MG63 (cell line): ENCODE measurements at regions not wholly inside any gene's neighbourhood (a gene's known extent, or its start where the extent isn't known, plus 50 kb on each side); places are given as distances from the start of the nearest gene placed in this dataset.
"Not testable (repeated sequence)": the region's sequence is repeated elsewhere in the genome, so short reads cannot be mapped to it uniquely, and the experiment has no call there.

Experiments
- DNase-seq: peaks from one replicate; pipeline ENCODE4 v3.0.0-alpha.2; 2020
- H3K27me3 ChIP-seq: fragments of 250-450 bp; sonication (Bioruptor Pico); 2 replicates; pipeline ENCODE4 v1.5.1; 2020; ENCODE audit warnings: mild to moderate bottlenecking, moderate library complexity
- H3K36me3 ChIP-seq: fragments of 250-450 bp; sonication (Bioruptor Pico); 2 replicates; pipeline ENCODE4 v1.5.1; 2020; ENCODE audit warnings: mild to moderate bottlenecking, moderate library complexity
- H3K4me3 ChIP-seq: fragments of 250-450 bp; sonication (Bioruptor Pico); 2 replicates; pipeline ENCODE4 v1.5.1; 2020; ENCODE audit warnings: mild to moderate bottlenecking, moderate library complexity
- H3K9me3 ChIP-seq: fragments of 250-450 bp; sonication (Bioruptor Pico); 2 replicates; pipeline ENCODE4 v1.5.1; 2020; ENCODE audit warnings: mild to moderate bottlenecking, moderate library complexity

DNA sequence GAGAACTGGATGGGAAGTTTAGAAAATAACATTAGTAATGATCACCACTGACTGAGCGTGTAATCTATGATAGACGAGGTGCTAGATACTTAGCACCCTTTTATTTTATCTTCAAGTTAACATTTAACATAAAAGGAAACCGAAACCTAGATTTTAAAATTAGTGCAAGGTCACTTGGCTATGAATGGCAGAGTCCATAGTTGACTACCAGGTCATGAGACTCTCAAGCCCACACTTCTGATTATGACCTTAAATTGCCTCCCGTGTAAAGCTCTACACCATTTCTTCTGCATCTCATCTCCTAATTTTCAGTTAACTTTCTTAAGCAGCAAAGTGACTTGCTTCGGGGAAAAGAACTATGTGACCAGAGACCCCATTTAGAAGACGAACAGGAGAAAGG, 266.5 kb upstream of the NBPF12 start:
- DNase-seq, H3K4me3 ChIP-seq, H3K9me3 ChIP-seq, H3K36me3 ChIP-seq, H3K27me3 ChIP-seq: not testable (repeated sequence)

DNA sequence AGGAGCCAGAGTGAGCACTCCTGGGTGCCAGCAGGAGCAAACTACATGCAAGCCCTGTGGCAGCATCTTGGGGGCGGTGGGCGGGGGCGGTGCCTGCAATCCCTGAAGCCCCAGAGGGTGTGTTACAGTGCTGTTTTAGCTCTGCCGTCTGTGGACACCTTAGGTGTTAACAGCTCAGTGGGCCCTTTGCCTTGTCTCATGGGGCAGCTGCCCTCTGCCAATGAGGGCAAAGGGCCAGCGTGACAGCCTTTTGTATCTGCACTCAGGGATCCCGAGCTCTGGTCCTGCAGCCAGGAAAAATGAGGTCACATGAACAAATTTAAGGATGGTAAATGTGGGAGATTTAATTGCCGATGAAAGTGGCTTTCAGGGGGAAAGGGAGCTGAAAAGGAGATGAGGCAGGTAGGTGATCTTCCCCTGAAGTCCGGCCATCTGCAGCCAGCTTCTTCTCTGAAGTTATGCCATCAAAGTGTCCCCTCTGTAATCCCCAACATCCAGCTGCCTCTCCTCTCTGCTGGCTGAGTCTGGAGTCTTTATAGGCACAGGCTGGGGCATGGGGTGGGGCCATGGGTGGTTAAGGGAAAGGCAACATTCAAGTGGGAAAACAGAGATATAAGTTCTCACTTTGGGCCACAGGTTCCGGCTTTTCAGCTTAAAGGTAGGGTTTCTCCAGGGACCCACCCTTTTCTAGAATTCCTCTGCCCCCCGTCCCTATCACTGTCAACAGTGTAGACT, 267.1 kb upstream of the NBPF12 start:
- H3K9me3 ChIP-seq, H3K36me3 ChIP-seq, DNase-seq, H3K4me3 ChIP-seq, H3K27me3 ChIP-seq: not testable (repeated sequence)

- H3K36me3 ChIP-seq, DNase-seq, H3K27me3 ChIP-seq, H3K4me3 ChIP-seq, H3K9me3 ChIP-seq: not testable (repeated sequence)
Observed at GRCh38 chr1:146666275-146666674, 271.8 kb upstream of the NBPF12 start.

DNA sequence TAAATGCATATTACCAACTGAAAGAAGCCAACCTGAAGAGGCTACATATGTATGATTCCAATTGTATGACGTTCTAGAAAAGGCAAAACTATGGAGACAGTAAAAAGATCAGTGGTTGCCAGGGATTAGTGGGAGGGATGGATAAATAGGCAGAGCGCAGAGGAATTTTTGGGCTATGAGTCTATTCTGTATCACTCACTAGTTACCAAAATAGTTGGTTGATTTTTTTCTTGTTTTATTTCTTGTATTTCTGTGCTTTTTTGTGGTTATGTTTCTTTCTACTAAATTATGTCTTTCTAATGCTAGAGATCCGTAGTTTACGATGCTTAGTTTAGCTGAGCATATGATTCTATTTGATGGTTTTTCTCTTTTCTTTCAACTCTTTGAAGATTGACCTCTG, 277.9 kb upstream of the NBPF12 start:
- H3K9me3 ChIP-seq, DNase-seq: not testable (repeated sequence)

DNA sequence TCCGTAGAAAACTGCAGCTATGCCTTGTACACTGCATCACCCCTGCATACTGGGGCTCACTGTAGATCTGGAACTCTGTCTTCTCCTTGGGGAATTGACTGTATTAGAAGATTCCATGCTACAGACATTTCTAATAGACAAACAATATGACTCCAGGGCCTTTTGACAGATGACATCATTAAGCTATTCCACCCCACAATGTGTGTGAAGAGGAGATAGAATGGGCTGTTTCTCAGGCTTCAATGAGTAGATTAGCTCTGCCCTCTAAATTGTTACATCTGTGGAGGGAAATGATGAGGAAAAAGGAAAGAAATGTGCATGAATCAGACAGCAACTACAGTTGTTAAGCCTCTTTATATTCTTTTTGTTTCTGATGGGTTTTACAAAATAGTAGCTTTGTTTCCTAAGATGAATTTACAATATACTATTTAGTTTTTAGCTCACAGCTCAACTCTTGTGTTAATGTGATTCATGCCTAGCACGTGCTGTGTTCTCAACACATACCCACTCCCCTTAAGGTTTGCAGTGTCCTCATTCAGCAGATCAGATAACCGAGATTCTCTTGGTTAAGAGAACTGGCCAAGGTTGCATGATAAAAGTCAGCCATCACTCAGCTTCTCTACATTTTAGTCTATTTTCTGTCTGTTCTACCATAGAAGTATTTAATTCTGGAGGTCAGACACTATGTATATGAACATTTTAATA, 281.6 kb upstream of the NBPF12 start:
- not testable (repeated sequence) for H3K4me3 ChIP-seq, H3K9me3 ChIP-seq, DNase-seq, H3K27me3 ChIP-seq, H3K36me3 ChIP-seq

More for the DNA sequence above, 277.9 kb upstream of the NBPF12 start:
- H3K4me3 ChIP-seq, H3K27me3 ChIP-seq, H3K36me3 ChIP-seq: not testable (repeated sequence)

DNA sequence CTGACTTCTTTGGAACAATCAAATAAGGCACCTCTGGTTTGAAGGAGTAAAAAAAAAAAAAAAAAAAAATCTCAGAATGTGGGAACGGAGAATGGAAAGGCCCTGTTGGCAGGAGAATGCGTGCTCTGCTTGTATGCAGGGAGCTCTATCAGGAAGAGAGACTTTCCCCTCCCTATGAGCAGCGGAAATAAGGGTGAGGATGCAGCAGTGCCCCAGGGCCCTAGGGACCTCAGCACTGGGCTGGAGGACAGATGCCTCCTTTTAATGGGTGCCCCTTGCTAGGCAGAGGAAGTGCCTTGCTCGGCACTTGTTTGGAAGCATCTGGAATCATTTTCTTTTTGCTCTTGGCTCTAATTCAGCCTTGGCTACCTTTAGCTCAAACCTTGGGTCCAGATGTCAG, 283.4 kb upstream of the NBPF12 start:
- not testable (repeated sequence) for DNase-seq, H3K4me3 ChIP-seq, H3K9me3 ChIP-seq, H3K27me3 ChIP-seq, H3K36me3 ChIP-seq

DNA sequence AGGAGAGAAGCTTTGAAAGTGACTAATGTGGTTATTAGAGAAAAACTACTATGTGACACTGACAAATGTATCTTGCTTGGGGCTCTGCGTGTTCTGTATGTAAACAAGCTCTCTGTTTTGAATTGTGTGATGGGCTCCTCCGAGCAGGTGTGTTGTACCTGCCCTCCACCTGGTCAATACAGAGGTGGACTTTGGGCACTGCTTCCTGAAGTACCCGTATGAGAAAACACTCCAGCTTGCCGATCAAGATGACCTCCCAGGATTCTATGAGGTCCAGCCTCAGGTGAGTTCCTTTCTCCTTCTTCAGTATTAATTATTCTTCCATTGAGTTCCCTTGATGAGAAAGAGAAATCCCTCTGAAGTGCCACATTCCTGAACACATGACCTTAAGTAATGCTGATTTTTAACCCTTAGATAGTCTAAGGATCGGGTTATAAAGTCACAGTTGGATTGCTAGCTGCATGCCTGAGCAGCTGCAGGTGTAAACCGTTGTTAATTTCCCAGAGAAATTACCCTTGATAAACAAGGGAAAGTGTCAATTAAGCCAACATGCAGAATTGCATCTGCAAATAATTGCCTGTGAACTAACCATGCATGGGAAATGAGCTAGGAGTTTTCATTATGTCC, 292.0 kb upstream of the NBPF12 start:
- H3K27me3 ChIP-seq, H3K9me3 ChIP-seq, DNase-seq, H3K36me3 ChIP-seq, H3K4me3 ChIP-seq: not testable (repeated sequence)

GRCh38 chr1:146641534-146641933, 296.6 kb upstream of the NBPF12 start:
- DNase-seq, H3K27me3 ChIP-seq, H3K36me3 ChIP-seq, H3K9me3 ChIP-seq, H3K4me3 ChIP-seq: not testable (repeated sequence)

DNA sequence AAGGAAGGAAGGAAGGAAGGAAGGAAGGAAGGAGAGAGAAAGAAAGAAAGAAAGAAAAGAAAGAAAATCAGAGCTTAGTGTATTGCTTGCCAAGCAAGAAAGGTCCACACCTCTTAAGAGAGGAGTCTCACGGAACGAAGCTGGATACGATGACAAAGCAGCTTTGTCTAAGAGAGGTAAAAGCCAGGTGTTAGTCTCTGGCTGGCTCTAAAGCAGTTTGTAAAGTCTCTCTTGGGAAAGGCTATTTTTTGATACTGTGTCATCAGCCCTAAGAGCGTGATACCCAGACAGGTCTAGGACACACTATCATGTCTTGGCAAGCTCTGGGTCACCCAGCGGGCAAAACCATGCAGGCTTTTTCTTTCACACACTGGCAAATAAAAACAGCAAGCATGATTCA, 297.5 kb upstream of the NBPF12 start:
- H3K9me3 ChIP-seq, H3K36me3 ChIP-seq, H3K27me3 ChIP-seq, DNase-seq, H3K4me3 ChIP-seq: not testable (repeated sequence)

GRCh38 chr1:146630302-146630701, 307.8 kb upstream of the NBPF12 start:
- not testable (repeated sequence) for H3K4me3 ChIP-seq, DNase-seq, H3K27me3 ChIP-seq, H3K36me3 ChIP-seq, H3K9me3 ChIP-seq

- H3K36me3 ChIP-seq, H3K4me3 ChIP-seq, DNase-seq, H3K27me3 ChIP-seq, H3K9me3 ChIP-seq: not testable (repeated sequence)
Observed at GRCh38 chr1:146618582-146618981, 319.5 kb upstream of the NBPF12 start.

- H3K4me3 ChIP-seq, DNase-seq, H3K9me3 ChIP-seq, H3K27me3 ChIP-seq, H3K36me3 ChIP-seq: not testable (repeated sequence)
Observed at GRCh38 chr1:146604681-146605080, 333.4 kb upstream of the NBPF12 start.

DNA sequence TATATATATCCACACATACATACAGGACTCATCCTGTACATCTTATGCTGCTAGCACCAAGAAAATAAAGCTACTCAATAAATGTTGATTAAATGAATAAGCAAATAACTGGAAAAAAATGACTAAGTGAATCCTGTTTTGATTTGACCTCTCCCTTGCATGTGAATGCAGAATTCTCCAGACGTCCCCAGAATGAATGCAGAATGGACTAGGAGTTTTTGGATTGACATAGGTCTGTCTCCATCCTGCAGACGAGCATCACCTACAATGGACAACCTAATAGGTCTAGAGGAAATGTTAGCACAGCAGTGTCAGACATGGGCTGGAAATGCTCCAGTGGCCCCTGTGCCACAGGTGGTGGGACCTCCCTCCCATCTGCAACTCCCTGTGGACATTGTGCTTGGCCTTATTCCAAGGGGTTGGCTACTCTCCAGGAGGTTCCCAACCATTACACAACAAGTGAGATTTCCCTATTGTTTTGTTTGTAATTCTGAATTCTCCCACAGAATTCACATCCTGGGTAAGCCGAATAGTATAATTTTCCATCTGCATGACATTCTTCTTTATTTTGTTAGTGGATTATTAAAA, 337.3 kb upstream of the NBPF12 start:
- H3K36me3 ChIP-seq, DNase-seq, H3K4me3 ChIP-seq, H3K9me3 ChIP-seq, H3K27me3 ChIP-seq: not testable (repeated sequence)

- not testable (repeated sequence) for DNase-seq, H3K9me3 ChIP-seq, H3K4me3 ChIP-seq, H3K36me3 ChIP-seq, H3K27me3 ChIP-seq
Observed at GRCh38 chr1:146599906-146600305, 338.2 kb upstream of the NBPF12 start.

DNA sequence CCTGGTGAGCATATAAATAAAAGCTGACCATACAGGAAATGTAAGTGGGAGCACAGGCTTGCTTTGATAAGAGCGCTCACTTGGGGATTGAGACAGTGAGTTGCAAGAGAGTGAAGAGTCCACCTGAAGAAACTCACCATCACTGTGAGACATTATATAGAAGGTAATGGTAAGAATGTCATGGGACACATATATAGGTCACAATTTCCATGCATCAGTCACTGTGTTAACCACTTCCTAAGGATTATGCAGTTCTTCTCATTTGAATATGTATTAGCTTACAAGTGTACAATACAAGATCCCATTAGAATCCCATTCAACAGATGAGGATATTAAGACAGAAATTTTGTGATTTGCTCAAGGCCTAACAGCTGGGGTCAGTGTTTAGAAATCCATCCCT, 352.4 kb upstream of the NOTCH2NLA start:
- H3K9me3 ChIP-seq, H3K4me3 ChIP-seq, H3K27me3 ChIP-seq, DNase-seq, H3K36me3 ChIP-seq: not testable (repeated sequence)

- not testable (repeated sequence) for DNase-seq, H3K36me3 ChIP-seq, H3K4me3 ChIP-seq, H3K9me3 ChIP-seq, H3K27me3 ChIP-seq
Observed at GRCh38 chr1:146567541-146567940, 338.7 kb upstream of the NOTCH2NLA start.

DNA sequence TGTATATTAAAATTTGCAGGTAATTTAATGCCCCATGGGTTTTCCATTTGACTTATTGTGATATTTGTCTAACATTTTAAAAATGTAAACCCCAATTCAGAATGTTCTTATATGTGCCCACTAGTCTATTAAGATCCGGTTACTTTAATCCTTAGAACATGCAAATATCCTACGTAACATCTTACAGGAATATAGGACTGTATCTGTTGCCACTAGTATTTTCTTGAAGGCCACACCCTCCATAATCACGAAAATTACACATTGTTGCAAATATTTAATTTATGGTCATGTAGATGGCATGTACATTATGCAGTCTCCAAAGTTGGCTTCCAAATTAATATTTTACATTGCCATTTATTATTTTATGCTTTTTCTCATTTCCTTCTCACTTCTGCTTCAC, 329.2 kb upstream of the NOTCH2NLA start:
- not testable (repeated sequence) for H3K27me3 ChIP-seq, H3K4me3 ChIP-seq, H3K9me3 ChIP-seq, H3K36me3 ChIP-seq, DNase-seq

DNA sequence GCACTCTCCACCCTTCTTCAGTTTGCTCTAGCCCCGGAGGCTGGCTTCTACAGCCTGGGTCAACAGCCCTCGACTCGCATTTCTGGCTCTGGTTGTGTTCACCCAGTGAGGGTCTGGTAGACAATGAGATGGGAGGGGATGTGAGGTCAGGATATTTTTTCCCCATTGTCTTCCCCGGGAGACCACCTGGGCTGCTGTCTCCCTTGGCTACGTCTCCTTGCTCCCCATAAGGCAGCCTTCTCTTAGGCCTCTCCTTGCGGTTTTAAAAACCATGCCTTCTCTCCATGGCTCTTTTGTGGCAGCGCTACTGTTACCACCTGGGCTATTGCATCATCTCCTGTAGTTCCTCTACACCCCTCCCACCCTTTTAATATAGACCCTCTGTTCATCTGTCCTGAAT, 327.6 kb upstream of the NOTCH2NLA start:
- H3K9me3 ChIP-seq, H3K4me3 ChIP-seq, H3K27me3 ChIP-seq, DNase-seq, H3K36me3 ChIP-seq: not testable (repeated sequence)
